Fibroblast of skin of right quadriceps (primary cell): ENCODE measurements at regions not wholly inside any gene's neighbourhood (a gene's known extent, or its start where the extent isn't known, plus 50 kb on each side); places are given as distances from the start of the nearest gene placed in this dataset.

Experiments used
- DNase-seq: peaks from one replicate; pipeline ENCODE4 v3.0.0-alpha.2; 2013

DNA sequence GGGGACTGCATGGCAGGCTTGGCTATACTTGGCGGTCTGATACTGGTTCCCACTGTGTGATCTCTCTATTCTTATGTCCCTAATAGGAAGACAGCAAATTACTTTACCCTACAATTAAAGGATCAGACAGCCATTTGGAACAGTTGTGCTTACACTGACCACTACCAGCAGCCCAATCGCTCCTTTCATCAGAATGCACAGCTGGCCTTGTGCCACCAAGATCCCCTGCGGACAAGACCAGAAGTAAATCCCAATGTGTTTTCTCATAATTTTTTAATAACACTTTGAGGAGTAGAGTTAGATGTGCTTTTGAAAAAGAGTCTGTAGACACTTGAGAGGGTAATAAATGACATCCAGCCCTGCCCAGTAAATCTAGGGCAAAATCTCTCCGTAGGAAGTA lies 297.2 kb upstream of the ZNF32 start:
- no peak for DNase-seq

DNA sequence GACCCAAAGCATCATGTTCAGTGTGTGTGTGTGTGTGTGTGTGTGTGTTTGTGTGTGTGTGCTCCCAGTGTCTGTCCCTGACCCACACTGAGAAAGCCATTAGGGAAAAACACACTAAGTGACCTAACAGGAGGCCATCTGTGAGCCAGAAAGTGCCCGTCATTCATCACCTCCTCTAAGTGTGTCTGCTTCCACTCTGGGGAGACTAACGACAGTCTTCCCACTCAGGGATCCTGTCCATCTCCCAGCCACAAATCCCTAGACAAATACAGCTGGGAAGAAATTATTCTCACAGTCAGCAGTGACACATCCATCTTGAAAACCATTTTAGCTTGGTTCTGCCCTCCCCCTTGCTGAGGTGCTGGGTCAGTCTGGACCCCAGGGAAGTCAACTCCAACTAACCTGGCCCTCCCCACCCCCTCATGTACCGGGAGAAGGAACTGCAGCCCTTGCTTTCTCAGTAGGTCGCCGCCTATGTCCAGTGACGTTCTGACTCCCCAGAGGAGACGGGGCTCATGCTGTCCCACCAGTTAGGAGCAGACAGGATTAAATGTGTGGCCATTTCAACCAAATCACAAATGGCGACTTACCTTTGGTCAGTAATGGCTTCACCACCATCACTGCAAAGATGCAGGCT lies 296.5 kb upstream of the ZNF32 start:
- no peak for DNase-seq

DNA sequence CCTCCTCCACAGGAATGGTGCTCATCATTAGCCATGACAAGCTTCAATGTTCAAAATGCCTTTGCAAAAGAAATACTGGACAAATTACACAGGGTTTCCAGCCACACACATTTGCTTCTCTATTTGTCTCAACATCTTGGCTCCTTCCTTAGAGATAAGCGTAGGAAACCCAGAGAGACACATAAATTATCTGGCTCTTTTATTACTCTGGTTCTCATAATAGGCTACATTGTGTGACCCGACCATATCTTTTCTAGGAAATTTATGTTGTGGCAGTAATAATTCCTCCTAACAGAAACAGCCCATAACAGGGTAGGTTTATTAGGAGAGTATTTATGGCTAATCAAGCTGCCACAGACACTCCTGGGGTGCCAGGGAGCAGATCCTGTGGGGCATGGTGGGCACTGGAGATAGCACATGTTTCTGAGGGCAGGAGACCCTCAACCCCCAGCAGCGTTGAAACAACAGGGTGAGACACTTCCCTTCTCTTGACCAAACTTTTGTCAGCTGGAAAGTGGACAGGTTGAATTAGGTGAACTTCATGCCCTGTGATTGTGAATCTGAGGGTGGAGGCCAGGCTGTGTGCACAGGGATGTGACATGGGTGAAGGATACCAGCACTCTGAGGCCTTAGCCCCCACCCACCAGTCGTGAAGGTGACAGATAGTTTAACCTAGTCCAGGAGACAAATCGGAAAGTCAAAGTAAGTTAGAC lies 295.9 kb upstream of the ZNF32 start:
- peak; percentile 36 for DNase-seq

DNA sequence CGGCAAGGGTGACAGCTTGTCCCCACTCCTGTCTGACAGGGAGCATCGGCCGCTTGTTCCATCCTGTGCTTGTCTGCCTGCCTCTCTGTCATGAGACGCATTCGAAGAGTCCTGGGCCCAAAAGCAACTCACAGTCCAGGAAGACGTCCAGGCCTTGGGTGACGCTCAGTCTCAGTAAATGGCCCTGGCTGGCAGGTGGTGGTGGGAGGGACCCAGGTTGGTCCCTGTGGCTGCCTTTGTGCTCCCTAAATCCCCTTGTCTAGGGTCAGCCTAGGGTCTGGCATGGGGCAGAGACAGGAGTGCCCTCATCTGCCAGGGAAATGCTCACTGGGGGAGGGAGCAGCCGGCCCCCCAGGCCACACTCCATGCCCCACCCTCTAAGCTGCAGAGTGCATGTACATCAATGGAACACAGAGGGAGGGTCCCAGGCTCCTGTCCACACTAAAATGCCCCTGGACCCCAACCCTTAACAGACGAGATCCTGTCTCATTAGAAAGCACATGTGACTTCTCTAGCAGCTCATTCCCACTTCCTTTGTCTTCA lies 295.2 kb upstream of the ZNF32 start:
- DNase-seq, result no peak

DNA sequence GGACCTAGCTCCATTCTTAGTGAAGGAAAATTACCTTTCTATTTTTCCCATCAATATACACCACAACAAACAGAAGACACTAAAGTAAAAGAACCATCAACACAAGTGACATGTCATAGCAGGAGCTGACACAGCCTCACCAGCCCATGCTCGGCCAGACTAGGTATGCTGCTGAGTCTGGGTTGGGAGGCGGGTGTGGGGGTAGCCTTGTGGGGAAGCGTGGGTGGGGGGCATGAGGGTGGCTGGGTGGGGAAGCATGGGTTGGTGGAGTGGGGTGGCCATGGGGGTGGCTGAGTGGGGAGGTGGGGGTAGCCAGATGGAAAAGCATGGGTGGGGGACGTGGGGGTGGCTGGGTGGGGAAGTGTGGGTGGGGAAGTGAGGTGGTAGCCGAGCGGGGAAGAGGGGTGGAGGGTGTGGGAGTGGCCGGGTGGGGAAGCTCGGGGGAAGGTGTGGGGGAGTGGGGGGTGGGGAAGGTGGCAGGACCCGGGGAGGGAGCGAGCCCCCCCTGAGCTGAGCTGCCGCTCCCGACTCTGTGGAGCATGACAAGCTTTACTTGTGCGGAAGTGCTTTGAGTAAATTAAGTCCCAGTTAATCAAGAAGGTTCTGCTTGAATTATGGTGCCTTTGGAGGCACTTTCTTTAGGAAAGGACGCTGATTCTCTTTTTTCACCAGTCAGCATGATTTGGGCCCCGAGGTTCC lies 294.6 kb upstream of the ZNF32 start:
- no peak for DNase-seq

DNA sequence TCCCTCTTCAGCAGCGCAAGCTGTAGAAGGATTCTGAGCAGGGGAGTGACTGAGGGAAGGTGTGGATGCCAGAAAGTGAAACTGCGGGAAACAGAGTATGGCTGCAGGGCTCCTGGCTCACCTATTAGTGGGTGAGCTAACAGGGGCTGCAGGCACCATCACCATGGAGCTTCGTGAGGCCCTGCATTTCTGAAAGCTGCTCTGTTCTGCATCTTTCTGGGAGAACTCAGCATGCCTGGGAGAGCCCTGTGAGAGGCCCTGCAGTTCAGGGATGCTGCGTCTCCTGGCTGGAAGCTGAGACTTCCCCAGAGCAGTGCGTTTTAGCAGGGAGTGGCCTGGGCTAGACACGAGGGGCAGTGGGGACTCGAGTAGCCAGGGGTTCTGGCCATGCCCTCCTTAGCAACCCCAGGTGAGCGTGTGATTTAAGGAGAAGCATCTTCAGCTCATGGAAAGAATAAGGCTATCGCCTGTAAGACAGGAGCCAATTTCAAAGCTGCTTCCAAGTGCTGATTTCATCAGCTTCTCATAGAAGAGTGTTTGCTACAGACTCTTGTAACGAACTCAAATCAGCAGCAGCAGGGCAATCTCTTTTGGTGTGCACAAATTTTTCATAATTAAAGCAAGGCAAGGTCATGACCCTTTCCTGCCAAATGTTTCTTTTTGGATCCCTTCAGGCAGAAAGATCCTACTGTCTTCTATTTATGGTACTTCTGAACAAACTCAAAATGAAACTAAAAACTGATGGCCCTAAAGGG lies 293.6 kb upstream of the ZNF32 start:
- peak; percentile 36 for DNase-seq

DNA sequence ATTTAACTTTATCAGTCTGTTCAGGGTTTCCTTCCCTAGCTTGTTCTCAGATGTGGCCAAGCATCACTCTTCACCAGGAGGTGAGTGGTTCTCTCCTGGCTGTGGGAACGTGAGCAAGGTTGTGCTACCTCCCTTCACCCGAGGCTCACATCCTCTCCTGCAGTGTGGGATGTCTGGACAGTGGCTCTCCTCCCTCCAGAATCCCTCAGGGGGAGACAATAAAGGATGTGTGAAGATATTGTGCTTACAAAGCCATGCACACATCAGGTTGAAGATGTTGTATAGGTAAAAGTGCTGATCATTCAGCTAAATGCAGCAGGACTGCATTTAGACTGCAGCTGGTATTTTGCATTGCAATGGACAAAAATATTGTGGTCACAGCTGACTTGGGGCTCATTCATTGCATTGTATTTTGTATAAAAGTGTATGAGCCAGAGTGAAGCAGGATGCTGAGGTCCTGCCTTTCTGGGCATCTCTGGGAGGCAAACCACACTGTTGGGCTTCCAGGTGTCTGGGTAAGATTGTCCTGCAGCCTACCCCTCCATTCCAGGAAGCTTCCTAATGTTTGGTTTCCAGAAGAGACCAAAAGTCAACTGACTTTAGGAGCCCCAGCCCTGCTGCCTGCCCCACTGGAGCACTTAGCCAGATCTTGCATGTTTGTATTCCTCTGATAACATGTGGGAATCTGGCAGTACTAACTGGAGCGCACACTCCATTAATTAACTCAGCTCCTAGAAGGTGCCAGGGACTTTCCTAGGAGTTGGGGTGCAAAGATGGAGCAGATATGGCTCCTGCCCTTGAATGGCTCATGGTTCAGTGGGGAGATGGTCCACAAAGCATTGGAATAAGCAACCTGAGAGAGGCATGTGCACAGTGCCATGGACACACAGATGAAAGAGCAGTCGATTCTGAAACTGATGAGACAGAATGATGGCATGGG lies 292.5 kb upstream of the ZNF32 start:
- no peak for DNase-seq

DNA sequence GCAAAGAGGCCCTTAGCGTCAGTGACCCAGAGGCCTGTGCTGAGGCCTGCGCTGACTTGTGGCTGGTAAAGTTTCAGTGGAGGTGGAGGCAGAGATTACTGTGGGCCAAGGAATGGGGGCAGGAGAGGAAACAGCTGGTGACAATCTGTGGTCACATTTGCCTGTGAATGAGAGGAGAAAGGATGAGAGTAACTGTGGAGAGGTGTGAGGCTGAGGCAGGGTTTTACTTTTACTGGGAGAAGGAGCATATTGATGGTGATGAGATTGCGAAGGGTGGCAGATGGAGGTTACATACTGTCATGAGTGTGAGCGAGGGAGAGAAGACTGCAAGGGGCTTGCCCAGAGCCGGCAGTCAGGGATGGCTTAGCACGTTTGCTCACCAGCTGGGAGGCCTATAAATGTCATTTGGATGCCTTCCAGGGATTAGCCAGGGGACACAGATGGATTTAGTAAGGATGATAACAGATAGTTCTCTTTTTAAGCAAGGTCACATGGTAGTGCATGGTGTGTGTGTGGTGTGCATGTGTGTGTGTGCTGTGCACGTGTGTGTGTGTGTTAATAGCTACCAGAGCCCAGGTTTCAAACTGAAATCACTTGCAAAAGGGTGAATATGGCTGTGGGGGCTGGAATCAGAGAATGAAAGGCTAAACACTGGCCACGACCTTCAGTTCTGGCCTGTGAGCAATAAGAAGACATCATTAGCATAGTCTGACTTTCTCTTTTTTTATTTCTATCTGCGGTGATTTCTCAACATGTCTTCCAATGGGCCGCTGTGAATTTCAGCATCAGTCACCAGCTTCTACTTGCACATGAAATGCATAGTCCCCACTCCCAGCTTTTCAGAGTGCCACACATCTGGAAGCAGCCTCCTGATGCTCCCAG lies 291.5 kb upstream of the ZNF32 start:
- peak; percentile 74 for DNase-seq

DNA sequence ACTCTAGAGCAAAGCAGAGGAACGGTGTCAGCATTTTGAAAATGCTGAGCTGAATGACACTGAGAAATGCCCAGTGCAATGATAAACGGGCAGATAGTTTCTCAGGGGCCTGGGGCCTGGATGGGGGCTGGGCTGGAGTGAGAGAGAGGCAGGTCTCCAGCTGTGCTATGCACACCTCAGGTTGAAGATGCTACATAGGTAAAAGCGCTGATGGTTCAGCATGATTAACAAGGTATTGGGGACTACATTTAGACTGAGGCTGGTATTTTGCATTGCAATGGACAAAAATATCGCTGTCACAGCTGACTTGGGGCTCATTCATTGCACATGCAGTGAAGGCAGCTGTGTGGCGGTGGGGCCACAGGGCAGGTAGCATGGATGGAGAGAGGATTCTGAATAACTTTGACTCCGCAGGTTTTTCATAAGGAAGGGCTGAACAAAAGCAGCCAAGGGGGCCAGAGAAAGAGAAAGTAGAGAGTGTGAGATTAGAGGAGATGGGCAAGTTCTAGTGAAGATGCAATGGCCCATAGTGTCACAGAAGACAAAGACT lies 290.8 kb upstream of the ZNF32 start:
- DNase-seq, result no peak

DNA sequence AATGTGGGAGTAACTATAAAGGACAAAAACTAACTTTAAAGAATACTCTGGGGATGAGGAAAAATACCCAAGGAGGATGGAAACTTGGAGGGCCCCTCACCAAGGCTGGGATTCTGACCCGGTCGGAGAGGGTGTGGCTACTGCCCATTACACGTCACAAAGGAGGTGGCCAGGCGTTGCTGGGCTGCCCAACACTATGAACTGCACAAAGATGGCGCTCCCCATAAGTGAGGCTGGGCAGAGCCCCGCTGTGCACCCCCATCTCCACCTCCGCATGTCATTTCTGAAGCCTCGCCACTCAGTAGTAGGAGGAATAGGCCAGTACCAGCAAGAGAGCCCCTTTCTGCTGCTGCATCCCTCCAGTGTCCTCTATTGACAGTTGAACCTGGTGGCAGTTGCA lies 290.1 kb upstream of the ZNF32 start:
- DNase-seq, result no peak

DNA sequence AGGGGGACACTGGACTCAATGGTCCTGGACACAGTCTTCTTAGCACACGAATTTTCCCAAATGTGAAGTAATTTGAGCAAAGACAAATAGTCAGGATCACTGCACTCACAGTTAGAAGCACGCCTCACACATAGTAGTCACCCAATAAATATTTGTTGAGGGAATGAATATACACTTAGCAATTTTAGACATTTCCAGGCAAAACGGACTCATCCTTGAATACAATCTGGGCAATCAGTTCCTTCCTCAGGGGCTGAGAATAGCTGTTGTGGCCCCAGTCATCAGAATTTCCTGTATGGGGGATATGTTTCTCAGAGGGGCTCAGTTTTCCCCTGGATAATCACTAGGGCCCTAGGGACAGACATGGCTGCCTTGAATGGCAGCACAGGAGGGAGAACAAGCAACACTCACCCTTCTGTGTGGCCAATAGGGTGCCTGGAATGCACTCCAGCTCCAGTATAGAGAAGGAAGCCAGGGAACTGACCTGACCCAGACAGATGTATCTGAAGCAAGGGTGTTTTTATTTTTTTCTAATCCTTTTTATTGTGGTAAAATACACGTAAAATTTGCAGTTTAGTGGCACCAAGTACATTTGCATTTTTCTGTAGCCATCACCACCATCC lies 282.7 kb upstream of the ZNF32 start:
- DNase-seq, result peak; percentile 98

DNA sequence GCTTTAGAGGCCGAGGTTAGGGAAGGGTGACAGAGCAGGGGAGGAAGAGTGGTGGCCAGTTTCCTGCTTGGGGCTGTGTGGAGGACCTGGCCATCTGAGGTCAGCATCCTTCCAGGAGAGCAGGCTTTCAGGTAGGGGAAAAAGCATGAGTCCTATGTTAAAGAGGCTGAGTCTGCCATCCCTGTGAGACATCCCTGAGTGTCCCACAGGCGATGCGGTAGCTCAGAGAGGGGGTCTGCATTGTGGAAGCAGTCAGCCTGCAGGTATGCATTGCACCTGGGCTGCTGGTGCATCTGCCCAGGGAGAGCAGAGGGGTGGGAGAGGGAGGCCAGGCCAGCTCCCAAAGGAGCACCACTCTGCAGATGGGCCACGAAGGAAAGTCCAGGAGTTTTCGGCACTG lies 282.1 kb upstream of the ZNF32 start:
- DNase-seq, result no peak

DNA sequence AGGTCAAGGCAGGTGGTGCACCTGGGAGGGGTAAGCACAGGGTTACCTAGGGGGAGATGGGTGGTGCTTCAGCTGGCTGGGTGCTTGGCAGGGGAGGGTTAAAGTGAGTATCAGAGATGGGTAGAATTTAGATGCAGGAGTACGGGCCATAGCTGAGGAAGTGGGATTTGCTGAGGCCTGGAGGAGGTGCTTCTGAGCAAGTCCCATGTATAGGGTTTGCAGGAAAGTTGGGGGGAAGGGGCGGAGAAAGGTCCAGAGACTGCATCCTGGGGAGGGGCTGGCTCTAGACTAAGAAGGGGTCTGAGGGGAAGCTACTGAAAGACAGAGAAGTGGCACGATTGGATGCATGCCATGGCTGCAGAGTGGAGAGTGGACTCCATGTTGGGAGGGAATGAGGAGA lies 281.6 kb upstream of the ZNF32 start:
- DNase-seq, result no peak

DNA sequence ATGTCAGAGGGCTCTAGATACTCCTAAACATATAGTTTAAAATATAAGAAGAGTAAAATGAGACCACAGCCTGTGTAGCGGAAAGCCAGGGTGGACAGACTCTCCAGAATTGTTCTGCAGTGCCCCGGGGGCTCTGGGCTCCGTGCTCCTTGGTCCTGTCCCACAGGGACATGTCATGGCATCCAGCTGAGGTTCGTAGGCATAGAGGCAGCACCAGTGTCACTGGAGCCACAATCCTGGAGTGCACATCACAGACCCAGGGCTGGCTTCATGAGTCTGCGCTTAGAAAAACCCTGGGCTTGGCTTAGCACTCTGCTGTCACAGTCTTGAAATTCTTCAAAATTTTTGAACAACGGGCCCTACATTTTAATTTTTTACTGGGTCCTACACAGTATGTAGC lies 280.4 kb upstream of the ZNF32 start:
- DNase-seq, result no peak

DNA sequence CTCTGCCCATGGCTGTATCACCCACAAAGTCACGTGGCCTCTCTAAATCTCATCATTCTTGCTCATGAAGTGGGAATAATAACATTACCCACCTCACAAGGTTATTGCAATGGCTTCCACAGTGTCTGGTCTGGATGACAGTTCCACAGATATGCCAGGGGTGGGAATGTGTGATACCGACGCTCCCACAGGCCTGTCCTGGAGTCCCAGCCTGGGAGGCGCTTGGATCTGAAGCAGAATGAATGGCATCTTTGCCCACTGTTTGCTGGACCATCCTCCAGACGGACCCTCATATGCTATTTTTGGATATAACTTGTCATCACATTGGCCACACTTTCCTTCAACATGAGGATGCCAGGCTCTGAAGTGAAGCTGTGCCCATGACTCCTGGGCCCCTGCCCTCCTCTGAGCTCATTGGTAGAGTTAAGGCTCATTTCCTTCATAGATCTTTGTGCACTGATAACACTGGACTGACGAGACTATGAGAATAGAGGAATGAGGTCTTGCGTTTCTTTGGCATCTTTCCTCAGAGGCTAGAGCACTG lies 279.8 kb upstream of the ZNF32 start:
- DNase-seq, result no peak

DNA sequence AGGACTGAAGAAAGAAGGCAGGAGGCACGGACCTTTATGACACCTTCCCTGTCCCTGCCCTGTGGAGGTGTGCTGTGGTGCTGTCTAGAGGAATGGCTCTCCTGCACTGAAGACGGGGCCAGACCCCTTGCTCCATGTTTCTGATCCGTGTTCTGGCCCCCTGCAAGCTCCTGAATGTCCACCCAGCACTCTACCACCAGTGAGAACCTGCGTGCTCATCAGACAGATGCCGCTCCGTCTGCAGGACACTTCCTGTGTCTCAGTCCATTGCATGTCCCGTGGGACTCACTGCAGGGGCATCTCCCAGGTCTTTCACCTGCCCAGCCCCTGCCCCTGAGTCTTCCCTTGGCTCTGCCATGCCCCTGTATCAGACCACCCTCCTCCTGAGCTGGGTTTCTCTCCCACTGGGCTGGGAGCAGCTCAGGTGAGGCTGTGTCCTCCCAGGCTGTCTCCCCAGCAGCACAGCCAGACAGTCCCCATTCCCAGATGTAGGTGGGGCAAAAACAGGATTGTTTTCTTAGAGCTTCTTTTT lies 278.3 kb upstream of the ZNF32 start:
- no peak for DNase-seq

DNA sequence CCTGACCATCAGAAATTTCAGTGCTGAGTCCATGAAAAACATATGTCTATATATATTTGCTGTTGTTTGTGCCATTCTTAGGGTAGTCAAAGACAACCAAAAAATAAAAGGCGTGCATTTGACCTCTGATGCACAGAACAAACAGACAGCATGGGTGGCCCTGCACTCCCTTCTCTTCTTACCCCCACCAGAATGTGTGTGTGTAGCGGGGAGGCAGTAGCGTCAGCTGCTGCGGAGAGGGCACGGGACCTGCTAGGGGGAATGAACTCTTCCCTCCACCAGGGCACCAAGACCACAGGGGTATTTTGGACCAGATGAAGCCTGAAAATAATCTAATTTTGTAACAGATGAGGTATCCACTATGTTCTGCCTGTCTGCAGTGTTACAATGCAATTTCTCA lies 277.7 kb upstream of the ZNF32 start:
- DNase-seq, result no peak

DNA sequence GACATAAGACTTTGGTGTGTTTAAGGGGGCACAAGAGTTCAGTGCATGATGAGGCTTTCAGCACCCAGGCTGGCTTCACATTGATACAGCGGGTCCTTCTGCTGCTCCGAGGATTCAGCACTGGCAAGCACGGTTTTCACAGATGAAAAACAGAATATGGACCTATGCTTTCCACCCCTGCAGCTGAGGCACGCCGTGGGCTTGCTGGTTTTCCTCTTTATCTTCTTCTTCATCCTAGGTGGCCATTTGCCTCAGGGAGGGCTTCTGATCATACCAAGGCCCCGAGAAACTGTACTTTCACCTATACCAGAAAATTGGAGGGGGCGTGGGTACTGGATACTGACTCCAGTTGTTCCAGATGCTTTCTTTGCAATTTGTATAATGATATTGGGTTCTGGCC lies 277.1 kb upstream of the ZNF32 start:
- no peak for DNase-seq

DNA sequence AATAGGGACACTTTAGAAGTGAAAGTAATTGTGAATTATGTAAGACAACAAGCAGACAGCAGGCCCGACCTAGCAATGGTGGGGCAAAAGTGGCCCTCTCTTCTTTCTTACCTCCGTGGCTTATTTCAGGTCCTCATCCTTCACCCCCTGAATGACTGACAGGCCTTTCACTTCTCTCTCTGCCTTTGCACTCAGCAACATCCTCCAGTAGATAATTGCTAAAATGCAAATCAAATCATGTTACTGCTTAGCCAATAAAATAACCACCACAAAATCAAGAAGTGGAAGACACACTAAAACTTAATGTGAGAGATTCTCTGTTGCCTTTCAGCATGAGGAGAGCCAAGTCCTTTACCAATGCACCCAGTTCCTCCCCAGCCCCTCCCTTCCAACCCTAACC lies 274.6 kb upstream of the ZNF32 start:
- no peak for DNase-seq
